HepG2 (cell line): ENCODE measurements at regions not wholly inside any gene's neighbourhood (a gene's known extent, or its start where the extent isn't known, plus 50 kb on each side); places are given as distances from the start of the nearest gene placed in this dataset.

Source experiments
- ATAC-seq: fragments of 200-7000 bp; cut with Tn5 transposase; 3 replicates; pipeline ENCODE4 v1.9.1; 2020; ENCODE audit warnings: mild to moderate bottlenecking, moderate library complexity
- BruUV-seq: library from RNA; stranded (reverse); fragments of 400-500 nt; replicated peaks from 2 replicates; lab custom pipeline; 2021; lab: Mats Ljungman, UMichigan
- CTCF ChIA-PET: fragments of 300-600 bp; formaldehyde crosslinking; extraction: SDS; loops from one replicate; lab custom pipeline; 2021; ENCODE audit warnings: low total read pairs, inconsistent platforms, low intra/inter-chr PET ratio; lab: Yijun Ruan, JAX
- POLR2A ChIA-PET: fragments of 350-600 bp; sonication (Branson Sonifier 250); formaldehyde crosslinking; loops from one replicate; lab custom pipeline; 2020; ENCODE audit warnings: antibody characterized with exemption, inconsistent platforms; lab: Yijun Ruan, JAX
- DNase-seq: peaks from one replicate; pipeline ENCODE4 v3.0.0-alpha.2; 2015; ENCODE audit warnings: low spot score
- FAIRE-seq: peaks from 3 replicates; lab custom pipeline; 2011; peaks lifted over from hg19 to GRCh38; lab: Jason Lieb, UNC
- H2AFZ ChIP-seq: one replicate; pipeline ENCODE4 v1.6.1; 2011; ENCODE audit warnings: low read length, inconsistent platforms
- H3K27ac ChIP-seq: fragments of 300-600 bp; 3 replicates; pipeline ENCODE4 v1.8.0; 2011; ENCODE audit warnings: mixed run types, mild to moderate bottlenecking, mixed read lengths, low read length, inconsistent platforms; ENCODE audit not compliant: insufficient read depth; ENCODE audit errors: extremely low read length
- H3K27me3 ChIP-seq, 2 experiments: fragments of 200-600 bp in 1 of 2; 2 replicates in 1 of 2; 3 replicates in 1 of 2; pipeline versions ENCODE4 v1.6.0 to v1.8.0; 2011; ENCODE audit warnings: low read length in 2 of 2, mild to moderate bottlenecking in 2 of 2, moderate library complexity in 2 of 2, inconsistent platforms in 1 of 2; ENCODE audit not compliant: insufficient read depth in 2 of 2, control insufficient read depth in 1 of 2
- H3K36me3 ChIP-seq, 2 experiments: fragments of 200-600 bp in 1 of 2; replicated peaks in 1 of 2; 2 replicates in 1 of 2; 3 replicates in 1 of 2; pipeline versions ENCODE4 v1.5.1 to v1.8.0; 2011; ENCODE audit warnings: low read length in 2 of 2, inconsistent platforms in 1 of 2; ENCODE audit not compliant: insufficient read depth in 2 of 2, control insufficient read depth in 1 of 2
- H3K4me1 ChIP-seq: 2 replicates; pipeline ENCODE4 v1.5.1; 2012; ENCODE audit warnings: low read length, inconsistent platforms; ENCODE audit not compliant: insufficient read depth
- H3K4me2 ChIP-seq: 2 replicates; pipeline ENCODE4 v1.6.0; 2011; ENCODE audit warnings: low read depth, low read length, inconsistent platforms
- H3K4me3 ChIP-seq, 3 experiments: fragments of 200-600 bp in 1 of 3; sonication (generic), shearing (Covaris generic) in 1 of 3; replicated peaks in 1 of 3; 2 replicates each; pipeline ENCODE4 v1.5.1; 2011 to 2016; ENCODE audit warnings: low read length in 3 of 3, inconsistent platforms in 2 of 3, low read depth in 2 of 3, mild to moderate bottlenecking in 2 of 3, control low read depth in 1 of 3, mixed read lengths in 1 of 3; ENCODE audit not compliant: insufficient read depth in 1 of 3
- H3K79me2 ChIP-seq: one replicate; pipeline ENCODE4 v1.6.1; 2011; ENCODE audit warnings: low read length, inconsistent platforms; ENCODE audit not compliant: insufficient read depth
- H3K9ac ChIP-seq: 2 replicates; pipeline ENCODE4 v1.6.0; 2011; ENCODE audit warnings: mild to moderate bottlenecking, low read depth, low read length, inconsistent platforms; ENCODE audit not compliant: insufficient read depth
- H3K9me3 ChIP-seq: 2 replicates; pipeline ENCODE4 v1.5.1; 2012; ENCODE audit warnings: mild to moderate bottlenecking, low read length
- H4K20me1 ChIP-seq: 2 replicates; pipeline ENCODE4 v1.6.0; 2011; ENCODE audit warnings: inconsistent platforms, mild to moderate bottlenecking, low read length, moderate library complexity; ENCODE audit not compliant: insufficient read depth
- ASH2L ChIP-seq: fragments of 300-600, 200-600 bp; sonication (generic); IDR thresholded peaks from 2 replicates; pipeline ENCODE4 v1.7.0; 2017; ENCODE audit warnings: low read depth, mild to moderate bottlenecking, moderate library complexity, mixed read lengths, low read length; ENCODE audit not compliant: insufficient read length
- KDM1A ChIP-seq: IDR thresholded peaks from 2 replicates; pipeline ENCODE4 v1.6.1; 2016; ENCODE audit warnings: missing compliant biosample characterization
- NONO ChIP-seq, 2 experiments: fragments of 450-650 bp in 1 of 2; sonication (generic) in 1 of 2; formaldehyde crosslinking in 1 of 2; IDR thresholded peaks in 1 of 2; conservative IDR thresholded peaks in 1 of 2; 2 replicates each; pipeline versions ENCODE4 v1.6.1 to v1.8.0; 2017 to 2022; ENCODE audit warnings: mild to moderate bottlenecking in 1 of 2, missing genetic modification reagents in 1 of 2, moderate library complexity in 1 of 2
- ZIK1 ChIP-seq: sonication (generic); formaldehyde crosslinking; IDR thresholded peaks from 2 replicates; pipeline ENCODE4 v1.5.0; 2020; ENCODE audit warnings: mild to moderate bottlenecking, low read depth, missing genetic modification reagents, borderline replicate concordance
- ZNF121 ChIP-seq: sonication (generic); formaldehyde crosslinking; IDR thresholded peaks from 2 replicates; pipeline ENCODE4 v1.5.0; 2020; ENCODE audit warnings: mild to moderate bottlenecking, missing genetic modification reagents
- ZNF230 ChIP-seq: sonication (generic); formaldehyde crosslinking; IDR thresholded peaks from 2 replicates; pipeline ENCODE4 v1.4.0; 2020; ENCODE audit warnings: mild to moderate bottlenecking, missing genetic modification reagents
- ZNF343 ChIP-seq: sonication (generic); formaldehyde crosslinking; IDR thresholded peaks from 2 replicates; pipeline ENCODE4 v1.4.0; 2020; ENCODE audit warnings: mild to moderate bottlenecking, missing genetic modification reagents
- ZNF780A ChIP-seq: sonication (generic); formaldehyde crosslinking; IDR thresholded peaks from 2 replicates; pipeline ENCODE4 v1.8.0; 2022; ENCODE audit warnings: mild to moderate bottlenecking, missing genetic modification reagents, moderate library complexity
- WGBS: methylation state at CpG from one replicate; pipeline ENCODE4 v1.1.6; 2017; ENCODE audit warnings: low lambda C conversion rate; 5-methylcytosine and 5-hydroxymethylcytosine counted together
- in situ Hi-C: cut with HindIII; loops from 2 replicates; pipeline ENCODE4 v1.10.0; 2017; ENCODE audit warnings: low pct_unique_long_range_greater_than_20kb; ENCODE audit not compliant: extremely low pct_ligation_motif_present
- intact Hi-C: fragments of 100-400 bp; cut with micrococcal nuclease; formaldehyde crosslinking; loops from one replicate; pipeline ENCODE4 v1.10.0; 2022; ENCODE audit not compliant: unreplicated experiment
- TF ChIP-seq, protein P1 (sequence below): sonication (generic); formaldehyde crosslinking; IDR thresholded peaks from 2 replicates; pipeline ENCODE4 v1.4.0; 2020; ENCODE audit warnings: missing genetic modification reagents
- TF ChIP-seq, protein P2 (sequence below): sonication (generic); formaldehyde crosslinking; IDR thresholded peaks from 2 replicates; pipeline ENCODE4 v1.4.0; 2020; ENCODE audit warnings: missing genetic modification reagents
- TF ChIP-seq, protein P3 (sequence below): sonication (generic); formaldehyde crosslinking; IDR thresholded peaks from 2 replicates; pipeline ENCODE4 v1.4.0; 2020; ENCODE audit warnings: missing genetic modification reagents

DNA sequence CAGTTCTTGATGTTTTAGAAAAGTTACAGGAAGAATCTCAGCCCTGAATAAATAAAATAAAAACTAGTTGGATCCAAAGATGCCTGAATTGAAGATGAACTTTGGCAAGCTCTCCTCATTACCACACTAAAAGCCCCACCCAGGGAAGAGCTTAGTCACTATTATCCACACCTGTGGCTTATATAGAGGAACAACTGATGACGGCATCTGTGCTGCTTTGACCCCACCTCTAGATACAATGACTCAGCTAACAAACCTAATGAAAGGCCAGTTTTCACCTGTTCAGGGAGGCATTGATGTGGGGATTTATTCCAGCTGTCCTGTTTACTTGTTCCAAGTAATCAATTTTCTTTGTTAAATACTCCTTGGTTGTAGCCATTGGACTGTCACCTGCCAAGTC lies 604.7 kb upstream of the EPHA6 start:
- Histone ChIP-seq H4K20me1 (no peaks in the 10 kb centered on the region), H2AFZ (no peak overlapping the region), H3K9ac (no peak overlapping the region), H3K79me2 (no peaks in the 10 kb centered on the region), H3K27me3 (no peaks in the 10 kb centered on the region), H3K4me3 (no peak overlapping the region), H3K36me3 (no peaks in the 10 kb centered on the region), H3K4me2 (no peak overlapping the region), H3K27ac (no peak overlapping the region), H3K9me3 (no peaks in the 10 kb centered on the region), H3K4me1 (no peaks in the 10 kb centered on the region)
- TF ChIP-seq NONO (IDR thresholded peaks at IDR 0.05): no peak
- TF ChIP-seq NONO (CRISPR knock-in tag; conservative IDR thresholded peaks at IDR 0.05): no peak
- POLR2A ChIA-PET: no interaction called here
- intact Hi-C loops (no loop called here), in situ Hi-C loops (no loop called here)
- WGBS: no CpG with 5 or more reads among the region's 1 CpG
- no peak for ATAC-seq
- FAIRE-seq: no peak
- BruUV-seq: no TSS peak
- no peak for DNase-seq
- CTCF ChIA-PET: no interaction called here

DNA sequence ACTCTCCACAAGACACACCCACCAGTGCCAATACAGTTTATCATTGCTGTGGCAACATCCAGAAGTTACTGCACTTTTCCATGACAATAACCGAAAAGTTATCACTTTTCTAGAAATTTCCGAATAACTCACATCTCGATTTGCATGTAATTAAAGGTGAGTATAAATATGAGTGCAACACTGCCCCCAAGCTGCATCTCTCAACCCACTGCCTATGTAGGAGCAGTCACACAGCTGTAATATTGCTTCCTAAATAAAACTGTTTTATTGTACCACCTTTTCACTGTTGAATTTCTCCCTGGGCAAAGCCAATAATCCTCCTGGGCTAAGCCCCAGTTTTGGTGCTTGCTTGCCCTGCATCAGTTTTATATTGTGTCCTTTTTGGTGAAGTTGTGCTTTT lies 601.0 kb upstream of the EPHA6 start:
- FAIRE-seq (no peak), DNase-seq (no peak), ATAC-seq (no peak)
- Histone ChIP-seq H3K79me2 (no peaks in the 10 kb centered on the region), H3K27ac (no peak overlapping the region), H2AFZ (no peak overlapping the region), H3K9ac (no peak overlapping the region), H3K4me3 (no peak overlapping the region), H3K4me2 (no peak overlapping the region), H3K9me3 (no peaks in the 10 kb centered on the region), H3K4me1 (no peaks in the 10 kb centered on the region), H3K36me3 (no peaks in the 10 kb centered on the region), H3K27me3 (no peaks in the 10 kb centered on the region), H4K20me1 (no peaks in the 10 kb centered on the region)
- intact Hi-C loops (no loop called here), in situ Hi-C loops (no loop called here)
- no TSS peak for BruUV-seq
- WGBS: 0% methylated on average over 3 of the region's 3 CpGs
- CTCF ChIA-PET: no interaction called here
- POLR2A ChIA-PET: no interaction called here
- no peak for TF ChIP-seq KDM1A (CRISPR knock-in tag)
- TF ChIP-seq, protein P1, sequence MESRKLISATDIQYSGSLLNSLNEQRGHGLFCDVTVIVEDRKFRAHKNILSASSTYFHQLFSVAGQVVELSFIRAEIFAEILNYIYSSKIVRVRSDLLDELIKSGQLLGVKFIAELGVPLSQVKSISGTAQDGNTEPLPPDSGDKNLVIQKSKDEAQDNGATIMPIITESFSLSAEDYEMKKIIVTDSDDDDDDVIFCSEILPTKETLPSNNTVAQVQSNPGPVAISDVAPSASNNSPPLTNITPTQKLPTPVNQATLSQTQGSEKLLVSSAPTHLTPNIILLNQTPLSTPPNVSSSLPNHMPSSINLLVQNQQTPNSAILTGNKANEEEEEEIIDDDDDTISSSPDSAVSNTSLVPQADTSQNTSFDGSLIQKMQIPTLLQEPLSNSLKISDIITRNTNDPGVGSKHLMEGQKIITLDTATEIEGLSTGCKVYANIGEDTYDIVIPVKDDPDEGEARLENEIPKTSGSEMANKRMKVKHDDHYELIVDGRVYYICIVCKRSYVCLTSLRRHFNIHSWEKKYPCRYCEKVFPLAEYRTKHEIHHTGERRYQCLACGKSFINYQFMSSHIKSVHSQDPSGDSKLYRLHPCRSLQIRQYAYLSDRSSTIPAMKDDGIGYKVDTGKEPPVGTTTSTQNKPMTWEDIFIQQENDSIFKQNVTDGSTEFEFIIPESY: no peak
- no peak for TF ChIP-seq ZNF230 (CRISPR knock-in tag)
- TF ChIP-seq ASH2L: no peak
- TF ChIP-seq ZNF343 (CRISPR knock-in tag): no peak
- TF ChIP-seq, protein P2, sequence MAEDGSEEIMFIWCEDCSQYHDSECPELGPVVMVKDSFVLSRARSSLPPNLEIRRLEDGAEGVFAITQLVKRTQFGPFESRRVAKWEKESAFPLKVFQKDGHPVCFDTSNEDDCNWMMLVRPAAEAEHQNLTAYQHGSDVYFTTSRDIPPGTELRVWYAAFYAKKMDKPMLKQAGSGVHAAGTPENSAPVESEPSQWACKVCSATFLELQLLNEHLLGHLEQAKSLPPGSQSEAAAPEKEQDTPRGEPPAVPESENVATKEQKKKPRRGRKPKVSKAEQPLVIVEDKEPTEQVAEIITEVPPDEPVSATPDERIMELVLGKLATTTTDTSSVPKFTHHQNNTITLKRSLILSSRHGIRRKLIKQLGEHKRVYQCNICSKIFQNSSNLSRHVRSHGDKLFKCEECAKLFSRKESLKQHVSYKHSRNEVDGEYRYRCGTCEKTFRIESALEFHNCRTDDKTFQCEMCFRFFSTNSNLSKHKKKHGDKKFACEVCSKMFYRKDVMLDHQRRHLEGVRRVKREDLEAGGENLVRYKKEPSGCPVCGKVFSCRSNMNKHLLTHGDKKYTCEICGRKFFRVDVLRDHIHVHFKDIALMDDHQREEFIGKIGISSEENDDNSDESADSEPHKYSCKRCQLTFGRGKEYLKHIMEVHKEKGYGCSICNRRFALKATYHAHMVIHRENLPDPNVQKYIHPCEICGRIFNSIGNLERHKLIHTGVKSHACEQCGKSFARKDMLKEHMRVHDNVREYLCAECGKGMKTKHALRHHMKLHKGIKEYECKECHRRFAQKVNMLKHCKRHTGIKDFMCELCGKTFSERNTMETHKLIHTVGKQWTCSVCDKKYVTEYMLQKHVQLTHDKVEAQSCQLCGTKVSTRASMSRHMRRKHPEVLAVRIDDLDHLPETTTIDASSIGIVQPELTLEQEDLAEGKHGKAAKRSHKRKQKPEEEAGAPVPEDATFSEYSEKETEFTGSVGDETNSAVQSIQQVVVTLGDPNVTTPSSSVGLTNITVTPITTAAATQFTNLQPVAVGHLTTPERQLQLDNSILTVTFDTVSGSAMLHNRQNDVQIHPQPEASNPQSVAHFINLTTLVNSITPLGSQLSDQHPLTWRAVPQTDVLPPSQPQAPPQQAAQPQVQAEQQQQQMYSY: no peak
- TF ChIP-seq, protein P3, sequence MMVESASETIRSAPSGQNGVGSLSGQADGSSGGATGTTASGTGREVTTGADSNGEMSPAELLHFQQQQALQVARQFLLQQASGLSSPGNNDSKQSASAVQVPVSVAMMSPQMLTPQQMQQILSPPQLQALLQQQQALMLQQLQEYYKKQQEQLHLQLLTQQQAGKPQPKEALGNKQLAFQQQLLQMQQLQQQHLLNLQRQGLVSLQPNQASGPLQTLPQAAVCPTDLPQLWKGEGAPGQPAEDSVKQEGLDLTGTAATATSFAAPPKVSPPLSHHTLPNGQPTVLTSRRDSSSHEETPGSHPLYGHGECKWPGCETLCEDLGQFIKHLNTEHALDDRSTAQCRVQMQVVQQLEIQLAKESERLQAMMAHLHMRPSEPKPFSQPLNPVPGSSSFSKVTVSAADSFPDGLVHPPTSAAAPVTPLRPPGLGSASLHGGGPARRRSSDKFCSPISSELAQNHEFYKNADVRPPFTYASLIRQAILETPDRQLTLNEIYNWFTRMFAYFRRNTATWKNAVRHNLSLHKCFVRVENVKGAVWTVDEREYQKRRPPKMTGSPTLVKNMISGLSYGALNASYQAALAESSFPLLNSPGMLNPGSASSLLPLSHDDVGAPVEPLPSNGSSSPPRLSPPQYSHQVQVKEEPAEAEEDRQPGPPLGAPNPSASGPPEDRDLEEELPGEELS (CRISPR knock-in tag): no peak
- TF ChIP-seq ZNF121: no peak
- TF ChIP-seq ZNF780A (CRISPR knock-in tag): no peak
- no peak for TF ChIP-seq ZIK1
